ENCODE measurements at regions not wholly inside any gene's neighbourhood (a gene's known extent, or its start where the extent isn't known, plus 50 kb on each side); places are given as distances from the start of the nearest gene placed in this dataset.

DNA sequence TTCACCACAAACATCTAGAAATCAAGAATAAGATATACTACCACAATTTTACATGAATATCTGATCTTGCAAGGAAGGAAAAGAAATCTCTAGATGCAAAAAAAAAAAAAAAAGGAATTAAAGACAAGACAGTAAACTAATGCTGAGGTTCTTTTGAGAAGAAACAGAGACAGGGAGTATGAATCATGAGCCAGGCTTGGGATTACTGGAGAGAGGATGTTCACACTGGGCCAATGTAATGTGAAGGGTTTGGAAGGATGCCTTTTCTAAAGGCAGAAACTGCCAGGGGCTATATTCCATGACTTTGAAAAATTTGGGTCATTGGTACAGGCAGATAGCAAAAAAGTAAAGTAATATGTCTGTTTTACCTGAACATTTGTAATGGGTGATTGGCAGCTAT lies 573.0 kb upstream of the IGFBP3 start:
- TF ChIP-seq, protein P1, sequence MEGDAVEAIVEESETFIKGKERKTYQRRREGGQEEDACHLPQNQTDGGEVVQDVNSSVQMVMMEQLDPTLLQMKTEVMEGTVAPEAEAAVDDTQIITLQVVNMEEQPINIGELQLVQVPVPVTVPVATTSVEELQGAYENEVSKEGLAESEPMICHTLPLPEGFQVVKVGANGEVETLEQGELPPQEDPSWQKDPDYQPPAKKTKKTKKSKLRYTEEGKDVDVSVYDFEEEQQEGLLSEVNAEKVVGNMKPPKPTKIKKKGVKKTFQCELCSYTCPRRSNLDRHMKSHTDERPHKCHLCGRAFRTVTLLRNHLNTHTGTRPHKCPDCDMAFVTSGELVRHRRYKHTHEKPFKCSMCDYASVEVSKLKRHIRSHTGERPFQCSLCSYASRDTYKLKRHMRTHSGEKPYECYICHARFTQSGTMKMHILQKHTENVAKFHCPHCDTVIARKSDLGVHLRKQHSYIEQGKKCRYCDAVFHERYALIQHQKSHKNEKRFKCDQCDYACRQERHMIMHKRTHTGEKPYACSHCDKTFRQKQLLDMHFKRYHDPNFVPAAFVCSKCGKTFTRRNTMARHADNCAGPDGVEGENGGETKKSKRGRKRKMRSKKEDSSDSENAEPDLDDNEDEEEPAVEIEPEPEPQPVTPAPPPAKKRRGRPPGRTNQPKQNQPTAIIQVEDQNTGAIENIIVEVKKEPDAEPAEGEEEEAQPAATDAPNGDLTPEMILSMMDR (IDR thresholded peaks at IDR 0.05) = no peak
- TF ChIP-seq POLR2A (IDR thresholded peaks at IDR 0.05) = no peak
